K562 (cell line): ENCODE measurements at regions not wholly inside any gene's neighbourhood (a gene's known extent, or its start where the extent isn't known, plus 50 kb on each side); places are given as distances from the start of the nearest gene placed in this dataset.

Experiments used
- ATAC-seq: fragments of 200-7000 bp; cut with Tn5 transposase; 3 replicates; pipeline ENCODE4 v1.9.1; 2020; ENCODE audit warnings: moderate library complexity
- BruUV-seq: library from RNA; stranded (reverse); fragments of 400-500 nt; replicated peaks from 2 replicates; lab custom pipeline; 2021; lab: Mats Ljungman, UMichigan
- CTCF ChIA-PET: fragments of 300-600 bp; formaldehyde crosslinking; extraction: SDS; loops from one replicate; lab custom pipeline; 2021; ENCODE audit warnings: low intra/inter-chr PET ratio; lab: Yijun Ruan, JAX
- POLR2A ChIA-PET: fragments of 300-600, 350-650 bp; sonication (Branson Sonifier 250); formaldehyde crosslinking; extraction: SDS; loops from one replicate; lab custom pipeline; 2021; ENCODE audit warnings: antibody characterized with exemption, inconsistent platforms; lab: Yijun Ruan, JAX
- DNase-seq, 4 experiments: peaks; one replicate each; pipeline versions ENCODE4 v3.0.0 to v3.0.0-alpha.2; 2011 to 2018; ENCODE audit warnings: low spot score in 3 of 4, mixed read lengths in 3 of 4; ENCODE audit errors: extremely low read depth in 1 of 4
- FAIRE-seq: peaks from 2 replicates; lab custom pipeline; 2011; peaks lifted over from hg19 to GRCh38; lab: Jason Lieb, UNC
- H2AFZ ChIP-seq: 2 replicates; pipeline ENCODE4 v1.6.0; 2011; ENCODE audit warnings: low read depth, low read length, control low read depth, inconsistent platforms
- H3K27ac ChIP-seq: fragments of 200-600 bp; 3 replicates; pipeline ENCODE4 v1.8.0; 2011; ENCODE audit warnings: low read depth, mild to moderate bottlenecking, control low read depth, inconsistent platforms, low read length, moderate library complexity, mixed read lengths; ENCODE audit errors: extremely low read depth
- H3K27me3 ChIP-seq, 2 experiments: fragments of 300-600 bp in 1 of 2; 2 replicates in 1 of 2; 3 replicates in 1 of 2; pipeline versions ENCODE4 v1.6.0 to v1.8.0; 2011; ENCODE audit warnings: inconsistent platforms in 2 of 2, low read length in 2 of 2, mild to moderate bottlenecking in 1 of 2, mixed read lengths in 1 of 2, moderate library complexity in 1 of 2; ENCODE audit not compliant: control insufficient read depth in 2 of 2, insufficient read depth in 2 of 2
- H3K36me3 ChIP-seq: fragments of 300-600 bp; 3 replicates; pipeline ENCODE4 v1.8.0; 2011; ENCODE audit warnings: mild to moderate bottlenecking, low read length, inconsistent platforms; ENCODE audit not compliant: control insufficient read depth, insufficient read depth
- H3K4me1 ChIP-seq, 2 experiments: fragments of 200-600 bp in 1 of 2; replicated peaks in 1 of 2; 2 replicates in 1 of 2; 3 replicates in 1 of 2; pipeline versions ENCODE4 v1.5.1 to v1.8.0; 2011; ENCODE audit warnings: inconsistent platforms in 2 of 2, low read length in 2 of 2, mild to moderate bottlenecking in 1 of 2, mixed read lengths in 1 of 2, moderate library complexity in 1 of 2; ENCODE audit not compliant: control insufficient read depth in 2 of 2, insufficient read depth in 2 of 2
- H3K4me2 ChIP-seq: 2 replicates; pipeline ENCODE4 v1.6.1; 2011; ENCODE audit warnings: low read length, control low read depth, inconsistent platforms, mixed read lengths; ENCODE audit not compliant: insufficient read depth
- H3K4me3 ChIP-seq: fragments of 200-600 bp; sonication (generic), shearing (Covaris generic); 2 replicates; pipeline ENCODE4 v1.5.1; 2016; ENCODE audit warnings: control low read depth, inconsistent platforms
- H3K79me2 ChIP-seq: fragments of 200-600 bp; 3 replicates; pipeline ENCODE4 v1.8.0; 2011; ENCODE audit warnings: low read length, inconsistent platforms; ENCODE audit not compliant: control insufficient read depth, insufficient read depth
- H3K9ac ChIP-seq, 2 experiments: 2 replicates each; pipeline versions ENCODE4 v1.6.0 to v1.6.1; 2011; ENCODE audit warnings: low read depth in 2 of 2, low read length in 2 of 2, control low read depth in 1 of 2, inconsistent platforms in 1 of 2, mild to moderate bottlenecking in 1 of 2, mixed read lengths in 1 of 2; ENCODE audit not compliant: insufficient read depth in 1 of 2
- H3K9me1 ChIP-seq: one replicate; pipeline ENCODE4 v1.6.0; 2011; ENCODE audit warnings: inconsistent platforms, mild to moderate bottlenecking, low read length, moderate library complexity; ENCODE audit not compliant: control insufficient read depth, insufficient read depth
- H3K9me3 ChIP-seq: replicated peaks from 2 replicates; pipeline ENCODE4 v1.5.1; 2011; ENCODE audit warnings: low read depth, low read length, inconsistent platforms; ENCODE audit not compliant: control insufficient read depth, insufficient read depth
- H4K20me1 ChIP-seq: replicated peaks from 2 replicates; pipeline ENCODE4 v1.6.1; 2011; ENCODE audit warnings: low read length, inconsistent platforms, mixed read lengths; ENCODE audit not compliant: control insufficient read depth, insufficient read depth
- IRF1 ChIP-seq: sonication (generic); formaldehyde crosslinking; IDR thresholded peaks from 2 replicates; pipeline ENCODE4 v1.8.0; 2022; ENCODE audit warnings: missing genetic modification reagents, mild to moderate bottlenecking, borderline replicate concordance
- MAFF ChIP-seq: IDR thresholded peaks from 2 replicates; pipeline ENCODE4 v1.6.1; 2012; ENCODE audit warnings: low read length, improper control_type of control experiment
- NFATC3 ChIP-seq: fragments of 450-650 bp; IDR thresholded peaks from 2 replicates; pipeline ENCODE4 v1.6.1; 2017; ENCODE audit warnings: mild to moderate bottlenecking
- SMAD1 ChIP-seq: fragments of 150-350 bp; IDR thresholded peaks from 2 replicates; pipeline ENCODE4 v1.6.1; 2014; ENCODE audit warnings: low read length, low read depth; ENCODE audit not compliant: partially characterized antibody
- ZFP30 ChIP-seq: fragments of 250-450 bp; sonication (Bioruptor Pico); IDR thresholded peaks from 2 replicates; pipeline ENCODE4 v1.8.0; 2022; ENCODE audit warnings: moderate library complexity, mild to moderate bottlenecking, inconsistent platforms, borderline replicate concordance
- ZNF75A ChIP-seq: fragments of 450-650 bp; formaldehyde crosslinking; IDR thresholded peaks from 2 replicates; pipeline ENCODE4 v1.4.0; 2020; ENCODE audit warnings: mild to moderate bottlenecking
- WGBS: fragments of 100-300 bp; shearing (Covaris generic); methylation state at CpG from one replicate; pipeline ENCODE4 v1.1.6; 2016; ENCODE audit warnings: low coverage, mixed read lengths; ENCODE audit not compliant: insufficient coverage; ENCODE audit errors: missing lambda C conversion rate; 5-methylcytosine and 5-hydroxymethylcytosine counted together
- in situ Hi-C: fragments of 300-500 bp; cut with MboI; formaldehyde crosslinking; loops from 4 replicates; pipeline ENCODE4 v1.15.0; 2018; ENCODE audit warnings: inconsistent platforms, mixed read lengths
- intact Hi-C: fragments of 100-400 bp; cut with micrococcal nuclease; formaldehyde crosslinking; loops from 2 replicates; pipeline ENCODE4 v1.14.2; 2022
- TF ChIP-seq, protein P1 (sequence below): sonication (generic); formaldehyde crosslinking; IDR thresholded peaks from 2 replicates; pipeline ENCODE4 v1.8.1; 2023; ENCODE audit warnings: mild to moderate bottlenecking, missing genetic modification reagents, moderate library complexity
- TF ChIP-seq, protein P2 (sequence below): fragments of 250-450 bp; sonication (Bioruptor Pico); IDR thresholded peaks from 2 replicates; pipeline ENCODE4 v1.8.0; 2021; ENCODE audit warnings: borderline replicate concordance, mild to moderate bottlenecking, moderate library complexity; ENCODE audit not compliant: poor library complexity, severe bottlenecking
- TF ChIP-seq, protein P3 (sequence below): IDR thresholded peaks from 2 replicates; pipeline ENCODE4 v1.6.1; 2014; ENCODE audit warnings: antibody characterized with exemption
- TF ChIP-seq, protein P4 (sequence below): sonication (generic); formaldehyde crosslinking; IDR thresholded peaks from 2 replicates; pipeline ENCODE4 v1.8.1; 2023; ENCODE audit warnings: mild to moderate bottlenecking, missing genetic modification reagents

- no peak for TF ChIP-seq SMAD1
Observed at GRCh38 chr4:123841447-123842121, 445.0 kb downstream of the SPRY1 start (continued).

- no TSS peak for BruUV-seq
- H3K27ac ChIP-seq = no peak overlapping the region
- H3K4me3 ChIP-seq = no peak overlapping the region
- POLR2A ChIA-PET = no interaction called here
- intact Hi-C loops (no loop called here), in situ Hi-C loops (no loop called here)
- no peak overlapping the region for H3K9ac ChIP-seq
- H3K4me1 ChIP-seq = no peaks in the 10 kb centered on the region
- CTCF ChIA-PET = no interaction called here
- no peaks in the 10 kb centered on the region for H3K9me1 ChIP-seq
- no peak for DNase-seq
- H3K79me2 ChIP-seq = no peaks in the 10 kb centered on the region
- no peaks in the 10 kb centered on the region for H3K36me3 ChIP-seq
- H4K20me1 ChIP-seq = no peaks in the 10 kb centered on the region
- FAIRE-seq = no peak
- TF ChIP-seq, protein P1, sequence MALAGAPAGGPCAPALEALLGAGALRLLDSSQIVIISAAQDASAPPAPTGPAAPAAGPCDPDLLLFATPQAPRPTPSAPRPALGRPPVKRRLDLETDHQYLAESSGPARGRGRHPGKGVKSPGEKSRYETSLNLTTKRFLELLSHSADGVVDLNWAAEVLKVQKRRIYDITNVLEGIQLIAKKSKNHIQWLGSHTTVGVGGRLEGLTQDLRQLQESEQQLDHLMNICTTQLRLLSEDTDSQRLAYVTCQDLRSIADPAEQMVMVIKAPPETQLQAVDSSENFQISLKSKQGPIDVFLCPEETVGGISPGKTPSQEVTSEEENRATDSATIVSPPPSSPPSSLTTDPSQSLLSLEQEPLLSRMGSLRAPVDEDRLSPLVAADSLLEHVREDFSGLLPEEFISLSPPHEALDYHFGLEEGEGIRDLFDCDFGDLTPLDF = no peak
- TF ChIP-seq, protein P2, sequence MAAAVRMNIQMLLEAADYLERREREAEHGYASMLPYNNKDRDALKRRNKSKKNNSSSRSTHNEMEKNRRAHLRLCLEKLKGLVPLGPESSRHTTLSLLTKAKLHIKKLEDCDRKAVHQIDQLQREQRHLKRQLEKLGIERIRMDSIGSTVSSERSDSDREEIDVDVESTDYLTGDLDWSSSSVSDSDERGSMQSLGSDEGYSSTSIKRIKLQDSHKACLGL (CRISPR knock-in tag) = no peak
- TF ChIP-seq NFATC3 (no peak), ZFP30 (CRISPR knock-in tag) (no peak), IRF1 (CRISPR knock-in tag) (no peak), MAFF (no peak), ZNF75A (CRISPR knock-in tag) (no peak)
- TF ChIP-seq, protein P3, sequence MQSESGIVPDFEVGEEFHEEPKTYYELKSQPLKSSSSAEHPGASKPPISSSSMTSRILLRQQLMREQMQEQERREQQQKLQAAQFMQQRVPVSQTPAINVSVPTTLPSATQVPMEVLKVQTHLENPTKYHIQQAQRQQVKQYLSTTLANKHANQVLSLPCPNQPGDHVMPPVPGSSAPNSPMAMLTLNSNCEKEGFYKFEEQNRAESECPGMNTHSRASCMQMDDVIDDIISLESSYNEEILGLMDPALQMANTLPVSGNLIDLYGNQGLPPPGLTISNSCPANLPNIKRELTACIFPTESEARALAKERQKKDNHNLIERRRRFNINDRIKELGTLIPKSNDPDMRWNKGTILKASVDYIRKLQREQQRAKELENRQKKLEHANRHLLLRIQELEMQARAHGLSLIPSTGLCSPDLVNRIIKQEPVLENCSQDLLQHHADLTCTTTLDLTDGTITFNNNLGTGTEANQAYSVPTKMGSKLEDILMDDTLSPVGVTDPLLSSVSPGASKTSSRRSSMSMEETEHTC = no peak
- TF ChIP-seq, protein P4, sequence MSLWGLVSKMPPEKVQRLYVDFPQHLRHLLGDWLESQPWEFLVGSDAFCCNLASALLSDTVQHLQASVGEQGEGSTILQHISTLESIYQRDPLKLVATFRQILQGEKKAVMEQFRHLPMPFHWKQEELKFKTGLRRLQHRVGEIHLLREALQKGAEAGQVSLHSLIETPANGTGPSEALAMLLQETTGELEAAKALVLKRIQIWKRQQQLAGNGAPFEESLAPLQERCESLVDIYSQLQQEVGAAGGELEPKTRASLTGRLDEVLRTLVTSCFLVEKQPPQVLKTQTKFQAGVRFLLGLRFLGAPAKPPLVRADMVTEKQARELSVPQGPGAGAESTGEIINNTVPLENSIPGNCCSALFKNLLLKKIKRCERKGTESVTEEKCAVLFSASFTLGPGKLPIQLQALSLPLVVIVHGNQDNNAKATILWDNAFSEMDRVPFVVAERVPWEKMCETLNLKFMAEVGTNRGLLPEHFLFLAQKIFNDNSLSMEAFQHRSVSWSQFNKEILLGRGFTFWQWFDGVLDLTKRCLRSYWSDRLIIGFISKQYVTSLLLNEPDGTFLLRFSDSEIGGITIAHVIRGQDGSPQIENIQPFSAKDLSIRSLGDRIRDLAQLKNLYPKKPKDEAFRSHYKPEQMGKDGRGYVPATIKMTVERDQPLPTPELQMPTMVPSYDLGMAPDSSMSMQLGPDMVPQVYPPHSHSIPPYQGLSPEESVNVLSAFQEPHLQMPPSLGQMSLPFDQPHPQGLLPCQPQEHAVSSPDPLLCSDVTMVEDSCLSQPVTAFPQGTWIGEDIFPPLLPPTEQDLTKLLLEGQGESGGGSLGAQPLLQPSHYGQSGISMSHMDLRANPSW (CRISPR knock-in tag) = no peak
- no peak overlapping the region for H3K4me2 ChIP-seq
- no peak for ATAC-seq
- no peaks in the 10 kb centered on the region for H3K9me3 ChIP-seq
- no peak overlapping the region for H2AFZ ChIP-seq
- WGBS = 0% methylated on average over 1 of the region's 1 CpG
- no peaks in the 10 kb centered on the region for H3K27me3 ChIP-seq
Observed at GRCh38 chr4:123843137-123843536, 446.5 kb downstream of the SPRY1 start.
